GM12891 (cell line): ENCODE measurements at regions not wholly inside any gene's neighbourhood (a gene's known extent, or its start where the extent isn't known, plus 50 kb on each side); places are given as distances from the start of the nearest gene placed in this dataset.

Source experiments
- PAX5 ChIP-seq: IDR thresholded peaks from 2 replicates; pipeline ENCODE4 v1.6.1; 2011; ENCODE audit warnings: low read length, moderate library complexity, mild to moderate bottlenecking; ENCODE audit not compliant: insufficient read depth, severe bottlenecking
- POLR2A ChIP-seq: IDR thresholded peaks from 2 replicates; pipeline ENCODE4 v1.6.1; 2011; ENCODE audit warnings: low read depth, low read length, control low read depth
- POLR2AphosphoS5 ChIP-seq: IDR thresholded peaks from 2 replicates; pipeline ENCODE4 v1.6.1; 2011; ENCODE audit warnings: low read depth, low read length, control low read depth
- POU2F2 ChIP-seq: IDR thresholded peaks from 2 replicates; pipeline ENCODE4 v1.6.1; 2011; ENCODE audit warnings: low read depth, mild to moderate bottlenecking, control low read depth, low read length, moderate library complexity
- SPI1 ChIP-seq: IDR thresholded peaks from 2 replicates; pipeline ENCODE4 v1.6.1; 2011; ENCODE audit warnings: low read depth, low read length, control low read depth
- TAF1 ChIP-seq: IDR thresholded peaks from 2 replicates; pipeline ENCODE4 v1.6.1; 2011; ENCODE audit warnings: low read depth, low read length, control low read depth

DNA sequence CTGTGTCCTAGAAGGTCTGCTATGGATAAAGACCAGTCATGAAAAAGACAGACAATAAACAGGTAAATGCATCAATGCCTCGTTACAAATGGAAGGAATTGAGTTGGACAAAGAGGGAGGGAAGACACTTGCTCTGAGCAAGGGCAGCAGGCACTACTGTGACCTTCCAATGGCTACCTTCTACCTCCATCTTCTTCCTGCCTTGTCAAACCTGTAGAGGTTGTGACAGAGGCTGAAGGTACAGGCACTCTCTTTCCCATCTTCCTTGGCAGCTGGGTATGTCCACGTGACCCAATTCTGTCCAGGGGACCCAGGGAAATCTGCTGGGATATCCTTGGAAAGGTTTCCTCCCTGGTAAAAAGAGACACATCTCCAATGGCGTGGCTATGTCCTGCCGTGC, 274.8 kb downstream of the TFAP2C start:
- TF ChIP-seq POLR2A (no peak), TAF1 (no peak), SPI1 (no peak), POLR2AphosphoS5 (no peak), POU2F2 (no peak), PAX5 (no peak)
